NCI-H345 treated with DMSO at 0.1 percent for 48 hours (cell line): ENCODE measurements at regions not wholly inside any gene's neighbourhood (a gene's known extent, or its start where the extent isn't known, plus 50 kb on each side); places are given as distances from the start of the nearest gene placed in this dataset.

Experiments
- DNase-seq: peaks from one replicate; lab custom pipeline; 2025; ENCODE audit not compliant: unreplicated experiment; lab: John Stamatoyannopoulos, UW

DNA sequence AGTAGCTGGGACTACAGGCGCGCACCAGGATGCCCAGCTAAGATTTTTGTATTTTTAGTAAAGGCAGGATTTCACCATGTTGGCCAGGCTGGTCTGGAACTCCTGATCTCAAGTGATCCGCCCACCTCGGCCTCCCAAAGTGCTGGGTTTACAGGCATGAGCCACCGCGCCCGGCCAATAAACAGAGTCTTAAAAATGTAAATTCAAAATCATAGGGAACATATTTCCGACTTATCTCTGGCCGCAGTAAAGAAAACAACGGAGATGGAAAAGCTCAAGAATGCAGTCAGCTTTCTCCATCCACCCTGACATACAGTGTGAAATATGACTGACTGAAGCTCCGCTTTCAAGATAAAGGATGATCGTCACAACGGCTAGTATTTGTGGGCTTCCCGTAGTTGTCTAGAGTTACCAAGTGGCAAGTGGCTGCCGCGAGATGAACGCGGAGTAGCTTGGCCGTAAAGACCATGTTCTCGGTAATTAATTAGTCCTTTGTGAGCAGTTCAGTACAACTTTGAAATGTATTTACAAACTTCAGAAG lies 495.1 kb upstream of the FAT1 start:
- DNase-seq, result no peak

DNA sequence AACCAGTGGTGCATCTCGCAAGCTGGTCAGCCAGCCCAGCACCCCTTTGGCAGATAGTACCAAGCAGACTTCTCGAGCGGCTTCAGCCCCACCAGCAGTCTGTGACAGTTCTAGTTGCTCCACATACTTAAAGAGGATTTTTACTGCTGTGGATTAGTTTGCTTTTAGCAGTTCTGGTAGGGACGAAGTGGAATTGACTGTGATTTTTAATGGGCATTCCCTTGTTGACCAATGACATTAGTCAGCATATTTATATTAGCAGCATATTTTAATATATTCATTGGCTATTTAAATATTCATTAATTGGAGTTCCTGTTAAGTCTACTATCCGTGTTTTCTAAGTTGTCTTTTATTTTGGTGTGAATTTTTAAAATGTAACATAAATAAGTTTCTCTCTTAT lies 500.9 kb upstream of the FAT1 start:
- DNase-seq, result no peak

GRCh38 chr4:187227907-187228704 lies 504.4 kb upstream of the FAT1 start:
- no peak for DNase-seq

- no peak for DNase-seq
These were observed 508.5 kb upstream of the FAT1 start for GRCh38 chr4:187232196-187232595.

DNA sequence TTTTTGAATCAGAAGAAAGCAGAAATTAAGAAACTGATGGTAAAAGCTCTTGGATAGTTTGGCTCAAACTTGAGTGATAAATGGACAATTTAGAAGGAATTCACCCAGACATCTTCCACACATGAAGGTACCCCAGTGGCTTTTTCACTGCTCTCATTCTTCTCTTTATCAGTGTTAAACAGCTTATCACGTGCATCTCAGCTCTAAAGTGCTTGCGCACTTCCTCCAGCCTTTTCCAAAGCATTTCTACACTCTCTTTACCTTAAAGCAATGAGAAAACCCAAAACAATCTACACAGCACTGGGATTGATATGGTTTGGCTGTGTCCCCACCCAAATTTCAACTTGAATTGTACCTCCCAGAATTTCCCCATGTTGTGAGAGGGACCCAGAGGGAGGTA lies 509.1 kb upstream of the FAT1 start:
- no peak for DNase-seq

DNA sequence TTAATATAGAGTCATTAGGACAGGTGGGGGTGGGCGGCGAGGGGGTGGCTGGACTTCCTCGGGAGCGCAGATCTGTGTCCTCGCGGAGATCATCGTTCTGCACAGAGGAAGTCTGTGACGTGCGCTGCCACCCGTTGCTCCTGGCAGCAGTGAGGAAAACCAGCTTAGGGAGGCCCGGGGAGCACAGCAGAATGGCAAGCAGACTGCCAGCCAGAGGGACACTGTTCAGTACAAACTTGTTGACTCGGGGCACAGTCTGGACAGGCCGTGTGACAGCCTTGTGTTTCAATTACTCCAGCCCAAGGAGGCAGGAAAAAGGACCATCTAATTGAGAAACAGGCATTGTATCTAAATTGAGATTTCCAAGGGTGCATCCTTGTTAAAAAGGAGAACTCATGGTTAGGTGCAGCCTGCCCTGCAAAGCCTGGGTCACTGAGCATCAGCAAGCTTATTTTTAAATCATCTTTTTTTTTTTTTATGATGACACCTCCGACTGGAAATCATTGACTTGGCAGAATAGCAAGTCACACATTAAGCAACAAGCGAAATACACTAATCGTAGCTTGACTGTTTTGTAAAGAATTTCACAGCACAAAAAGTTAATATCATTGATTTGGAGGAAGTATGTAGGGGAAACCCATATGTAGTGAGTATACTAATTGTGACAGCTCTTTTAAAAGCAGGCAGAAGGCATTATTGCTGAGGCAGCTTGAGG lies 512.0 kb upstream of the FAT1 start:
- DNase-seq, result no peak

- DNase-seq, result no peak
These were observed 512.7 kb upstream of the FAT1 start for GRCh38 chr4:187236209-187236890.

DNA sequence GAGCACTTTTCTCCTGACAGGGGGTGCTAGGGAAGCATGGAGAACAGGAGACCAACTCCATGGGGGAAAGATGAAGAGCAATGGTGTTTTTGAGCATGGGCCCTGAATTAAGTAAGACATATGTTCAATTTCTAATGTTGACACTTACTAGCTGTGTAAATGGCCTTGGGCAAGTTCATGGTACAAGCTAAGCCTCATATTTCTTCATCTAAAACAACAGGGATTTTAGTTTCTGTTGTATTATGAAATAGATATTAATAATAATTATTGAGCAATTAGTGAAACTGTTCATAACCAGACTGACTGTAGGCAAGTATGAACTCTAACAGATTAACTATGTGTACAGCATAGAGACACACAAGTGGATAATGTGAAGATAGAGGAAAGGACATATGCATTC lies 515.0 kb upstream of the FAT1 start:
- DNase-seq, result no peak

- no peak for DNase-seq
These were observed 528.2 kb upstream of the FAT1 start for GRCh38 chr4:187251896-187252295.

DNA sequence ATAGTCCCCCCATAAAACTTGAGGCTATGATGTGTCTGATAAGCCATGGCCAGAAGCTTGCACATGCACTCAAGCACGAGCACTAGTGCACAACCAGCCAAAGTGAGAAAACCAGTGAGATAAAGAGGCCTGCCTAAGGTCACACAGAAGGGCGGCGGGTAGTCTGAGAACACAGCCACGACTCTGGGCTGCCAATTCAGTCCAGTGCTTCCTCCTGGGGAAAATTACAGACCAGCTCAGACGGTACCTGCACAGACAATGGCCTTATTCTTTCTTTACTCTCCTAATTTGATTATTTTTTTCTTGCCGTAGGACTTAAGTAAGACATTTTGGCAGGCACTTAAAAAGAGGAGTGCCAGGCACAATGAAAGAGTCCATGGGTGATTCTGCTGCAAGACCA lies 533.2 kb upstream of the FAT1 start:
- no peak for DNase-seq

DNA sequence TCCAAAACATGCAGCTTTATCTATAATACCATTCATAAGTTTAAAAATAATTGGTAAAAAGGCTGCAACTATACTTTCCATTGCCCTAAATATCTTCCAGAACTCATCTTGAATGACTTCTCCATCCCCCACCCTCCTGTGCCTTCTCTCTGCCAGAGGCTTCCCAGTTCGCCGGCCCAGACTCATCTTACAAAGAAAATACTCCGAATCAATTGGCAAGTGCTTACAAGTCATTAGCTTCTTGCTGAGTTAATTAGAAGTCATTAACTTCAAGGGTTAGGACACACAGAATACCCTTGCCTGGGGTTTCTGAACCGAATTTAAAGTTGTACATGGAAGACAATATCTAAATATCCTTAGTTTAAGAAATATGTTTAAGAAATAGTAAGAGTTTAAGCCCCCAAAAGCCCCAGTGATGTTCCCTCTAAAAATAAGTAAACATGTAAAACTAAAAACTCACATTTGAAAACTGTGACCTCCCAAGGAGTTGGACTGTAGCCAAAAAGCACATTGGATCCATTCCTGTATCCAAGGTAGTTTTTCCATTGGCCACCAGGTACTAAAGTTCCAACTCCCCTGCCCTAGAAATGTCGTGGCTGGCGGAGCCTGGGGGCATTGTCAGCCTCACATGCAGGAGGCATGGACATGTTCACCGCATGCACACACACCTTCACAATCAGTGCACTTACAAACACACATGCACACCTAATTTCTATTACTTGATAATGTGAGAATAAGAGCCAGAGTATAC lies 535.2 kb upstream of the FAT1 start:
- no peak for DNase-seq

- DNase-seq, result no peak
These were observed 545.3 kb upstream of the FAT1 start for GRCh38 chr4:187268940-187269339.

- DNase-seq, result no peak
These were observed 546.5 kb upstream of the FAT1 start for GRCh38 chr4:187270154-187270553.

- DNase-seq, result no peak
These were observed 548.2 kb upstream of the FAT1 start for GRCh38 chr4:187271848-187272247.

GRCh38 chr4:187274153-187274552 lies 550.5 kb upstream of the FAT1 start:
- no peak for DNase-seq

DNA sequence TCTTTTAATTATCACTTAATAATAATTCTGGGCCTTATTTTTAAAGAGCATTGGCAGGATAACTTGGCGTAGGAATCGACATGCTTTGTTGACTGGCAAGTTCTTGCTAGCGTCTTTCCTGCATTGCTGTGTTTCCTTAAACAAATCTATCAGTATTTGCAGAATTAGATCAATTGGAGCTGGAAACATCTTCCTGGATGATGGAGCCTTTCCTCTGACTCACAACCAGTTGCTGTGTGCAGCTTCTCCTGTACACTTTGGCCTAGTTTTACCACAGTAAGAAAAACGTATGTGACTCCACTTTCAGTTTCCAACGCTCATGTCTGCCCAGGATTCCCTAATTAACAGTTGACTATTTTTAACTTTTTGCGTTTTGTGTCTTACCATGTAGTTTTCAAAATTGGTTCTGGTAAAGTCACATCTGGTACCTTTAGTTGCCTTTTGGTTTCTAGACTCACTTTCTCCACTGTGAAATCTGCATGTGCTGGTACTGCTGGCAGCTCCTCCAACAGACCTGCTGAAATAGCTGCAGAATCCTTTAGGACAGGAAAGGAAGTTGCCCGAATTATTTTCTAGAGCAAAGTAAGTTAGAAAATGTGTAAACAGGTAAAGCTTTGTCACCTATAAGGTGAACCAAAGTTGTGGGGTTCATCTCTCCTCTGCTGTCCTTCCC lies 553.2 kb upstream of the FAT1 start:
- DNase-seq, result no peak

- no peak for DNase-seq
These were observed 559.7 kb upstream of the FAT1 start for GRCh38 chr4:187283201-187283955.

DNA sequence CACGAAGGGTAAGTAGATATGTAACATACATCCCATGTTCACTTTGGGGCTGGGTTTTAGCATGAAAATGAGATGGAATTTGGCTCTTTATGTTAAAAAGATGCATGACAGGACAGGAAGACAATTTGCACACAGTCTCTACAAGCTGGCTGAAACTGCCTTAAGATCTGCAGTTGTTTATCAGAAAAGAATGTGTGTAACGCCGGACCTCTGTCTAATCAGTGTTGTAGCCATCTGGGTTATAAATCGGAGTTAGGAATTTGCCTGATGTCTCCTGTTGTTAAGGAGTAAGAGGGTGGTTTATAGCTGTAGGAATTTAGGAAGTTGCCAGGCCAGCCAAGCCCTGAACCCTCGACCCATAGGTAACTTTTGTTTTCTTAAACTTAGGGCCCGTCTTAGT lies 562.9 kb upstream of the FAT1 start:
- DNase-seq, result no peak

DNA sequence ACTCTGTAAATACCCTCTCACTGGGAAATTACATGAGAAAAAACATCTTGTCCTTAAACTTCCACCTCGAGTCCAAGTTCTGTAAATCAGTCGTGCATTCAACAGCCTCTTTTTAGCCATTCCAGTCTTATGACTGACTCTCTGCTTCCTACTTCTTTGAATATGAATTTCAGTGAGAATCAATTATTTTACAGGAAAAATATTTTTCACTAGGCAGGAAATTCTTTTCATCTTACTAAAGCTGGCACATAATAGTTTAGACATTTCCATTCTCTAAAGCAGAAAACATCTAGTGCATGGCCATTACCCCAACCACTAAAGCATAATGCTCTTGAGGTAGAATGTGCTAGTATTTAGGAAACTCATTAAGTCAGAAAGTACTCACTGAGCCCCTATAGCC lies 565.7 kb upstream of the FAT1 start:
- DNase-seq, result no peak

DNA sequence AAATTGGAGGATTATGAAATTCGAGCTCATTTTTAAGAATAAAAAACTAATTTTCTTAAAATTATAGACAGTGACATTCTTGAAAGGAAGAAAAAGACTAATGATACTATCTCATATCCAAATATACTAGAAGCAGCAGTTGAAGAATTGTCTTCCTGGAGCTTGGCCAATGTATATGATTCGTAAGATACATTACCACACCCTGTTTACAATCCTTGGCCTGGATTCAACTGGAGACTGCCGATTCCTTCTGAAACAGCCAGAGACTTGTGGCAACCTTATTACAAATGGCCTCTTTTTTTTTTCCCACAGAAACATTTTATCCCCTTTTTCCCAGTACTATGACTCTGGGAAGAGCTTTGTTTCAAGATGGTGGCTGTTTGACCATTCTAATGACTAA lies 571.2 kb upstream of the FAT1 start:
- no peak for DNase-seq
